Ascending aorta (tissue), 2 donors: ENCODE measurements at regions not wholly inside any gene's neighbourhood (a gene's known extent, or its start where the extent isn't known, plus 50 kb on each side); places are given as distances from the start of the nearest gene placed in this dataset.

Source experiments
- DNase-seq, 2 donors: peaks; one replicate each; pipeline ENCODE4 v3.0.0-alpha.2; 2019; ENCODE audit warnings: low spot score in 2 of 2
- H3K27ac ChIP-seq, 2 donors: fragments of 200-600 bp; sonication (generic); one replicate each; pipeline ENCODE4 v1.5.1; 2016 to 2017; ENCODE audit warnings: mild to moderate bottlenecking in 1 of 2
- H3K27me3 ChIP-seq: fragments of 200-600 bp; sonication (generic); one replicate; pipeline ENCODE4 v1.5.1; 2017
- H3K36me3 ChIP-seq, 2 donors: fragments of 200-600 bp; sonication (generic); one replicate each; pipeline ENCODE4 v1.5.1; 2016
- H3K4me1 ChIP-seq, 2 donors: fragments of 200-600 bp; sonication (generic); one replicate each; pipeline ENCODE4 v1.5.1; 2016 to 2017; ENCODE audit warnings: mild to moderate bottlenecking in 1 of 2
- H3K4me3 ChIP-seq, 2 donors: fragments of 200-600 bp; sonication (generic); one replicate each; pipeline ENCODE4 v1.5.1; 2016 to 2017; ENCODE audit warnings: mild to moderate bottlenecking in 1 of 2
- H3K9me3 ChIP-seq, 2 donors: fragments of 200-600 bp; sonication (generic); one replicate each; pipeline ENCODE4 v1.5.1; 2016
- intact Hi-C: fragments of 100-400 bp; cut with DNase I; formaldehyde crosslinking; loops from one replicate; pipeline ENCODE4 v1.15.1; 2023
- TF ChIP-seq, protein P1 (sequence below), 3 experiments: fragments of 200-600 bp in 2 of 3; fragments of 450-650 bp in 1 of 3; sonication (generic) in 2 of 3; IDR thresholded peaks; one replicate each; pipeline ENCODE4 v1.5.1; 2016 to 2019; ENCODE audit warnings: antibody characterized with exemption in 3 of 3, mild to moderate bottlenecking in 1 of 3, moderate library complexity in 1 of 3

DNA sequence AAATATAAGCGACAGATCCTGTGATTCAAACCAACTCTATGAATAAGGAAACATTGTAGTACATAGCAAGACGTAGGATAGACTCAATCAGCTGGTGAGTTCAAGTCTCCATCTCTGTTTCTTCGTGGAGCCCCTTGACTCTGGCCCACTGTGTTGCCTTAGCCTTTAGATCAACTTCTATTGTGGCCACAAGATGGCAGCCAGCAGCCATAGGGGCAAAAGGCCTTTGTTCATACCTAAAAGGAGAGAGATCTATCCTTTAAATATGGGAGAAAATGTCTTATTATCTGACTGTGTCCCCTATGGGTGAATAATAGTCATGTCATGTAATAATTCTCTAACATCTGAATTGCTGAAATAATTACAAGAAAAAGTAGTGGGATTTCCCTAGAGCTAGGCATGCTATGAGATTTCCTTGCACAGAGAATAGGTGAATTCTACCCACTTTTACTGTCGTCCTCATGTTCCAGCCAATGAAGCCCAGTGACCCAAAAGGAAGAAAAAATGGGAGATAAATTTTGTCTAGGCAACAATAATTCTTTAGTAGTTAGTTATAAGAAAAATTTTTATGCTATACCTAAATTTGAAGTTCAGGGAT, 129.4 kb downstream of the PCDH20 start:
- intact Hi-C loops = no loop called here
- TF ChIP-seq, protein P1, sequence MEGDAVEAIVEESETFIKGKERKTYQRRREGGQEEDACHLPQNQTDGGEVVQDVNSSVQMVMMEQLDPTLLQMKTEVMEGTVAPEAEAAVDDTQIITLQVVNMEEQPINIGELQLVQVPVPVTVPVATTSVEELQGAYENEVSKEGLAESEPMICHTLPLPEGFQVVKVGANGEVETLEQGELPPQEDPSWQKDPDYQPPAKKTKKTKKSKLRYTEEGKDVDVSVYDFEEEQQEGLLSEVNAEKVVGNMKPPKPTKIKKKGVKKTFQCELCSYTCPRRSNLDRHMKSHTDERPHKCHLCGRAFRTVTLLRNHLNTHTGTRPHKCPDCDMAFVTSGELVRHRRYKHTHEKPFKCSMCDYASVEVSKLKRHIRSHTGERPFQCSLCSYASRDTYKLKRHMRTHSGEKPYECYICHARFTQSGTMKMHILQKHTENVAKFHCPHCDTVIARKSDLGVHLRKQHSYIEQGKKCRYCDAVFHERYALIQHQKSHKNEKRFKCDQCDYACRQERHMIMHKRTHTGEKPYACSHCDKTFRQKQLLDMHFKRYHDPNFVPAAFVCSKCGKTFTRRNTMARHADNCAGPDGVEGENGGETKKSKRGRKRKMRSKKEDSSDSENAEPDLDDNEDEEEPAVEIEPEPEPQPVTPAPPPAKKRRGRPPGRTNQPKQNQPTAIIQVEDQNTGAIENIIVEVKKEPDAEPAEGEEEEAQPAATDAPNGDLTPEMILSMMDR (IDR thresholded peaks at IDR 0.05) = no peak
- DNase-seq = no peak

DNA sequence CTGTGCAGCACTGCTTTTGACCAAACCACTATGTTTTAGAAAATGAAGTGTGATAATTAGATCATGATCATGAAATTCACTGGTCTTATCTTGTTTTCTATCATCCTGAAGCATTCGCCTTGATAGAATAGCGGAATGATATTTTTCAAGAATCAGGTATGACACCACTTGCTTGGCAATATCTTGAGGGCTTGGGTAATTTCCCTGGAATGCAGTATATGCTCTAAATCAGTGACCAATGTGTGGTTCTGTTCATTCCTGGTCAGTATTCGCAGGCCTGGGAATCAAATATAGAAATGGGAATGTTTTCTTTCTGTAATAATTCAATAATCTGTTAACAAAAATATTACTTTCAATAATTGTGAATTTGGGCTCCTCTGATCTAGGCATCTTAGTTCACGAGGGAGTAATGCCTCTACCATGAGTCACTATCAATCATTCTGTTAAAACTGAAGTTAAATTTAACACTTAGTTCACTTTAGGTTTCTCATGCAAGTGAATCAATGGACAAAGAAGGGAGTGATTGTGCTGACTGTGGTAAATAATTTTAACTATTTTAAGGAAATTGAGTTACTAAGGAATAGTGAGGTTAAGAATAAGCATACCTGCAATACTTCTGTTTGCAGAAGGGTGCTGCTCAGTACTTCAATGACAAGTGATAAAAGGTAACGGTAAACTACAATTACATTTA, 137.9 kb downstream of the PCDH20 start:
- H3K27me3 ChIP-seq = no peaks in the 10 kb centered on the region

More for the DNA sequence above, 129.4 kb downstream of the PCDH20 start:
- Histone ChIP-seq H3K27ac (no peak overlapping the region), H3K4me3 (no peak overlapping the region), H3K36me3 (no peaks in the 10 kb centered on the region), H3K9me3 (no peaks in the 10 kb centered on the region), H3K27me3 (no peaks in the 10 kb centered on the region), H3K4me1 (no peaks in the 10 kb centered on the region)

GRCh38 chr13:61277088-61277487, 138.6 kb downstream of the PCDH20 start:
- intact Hi-C loops = no loop called here
- no peak for DNase-seq
- Histone ChIP-seq H3K4me1 (no peaks in the 10 kb centered on the region), H3K4me3 (no peak overlapping the region), H3K9me3 (peaks cover 0 to 4% of the 10 kb centered on the region in 2 donors), H3K27me3 (no peaks in the 10 kb centered on the region), H3K27ac (no peak overlapping the region), H3K36me3 (no peaks in the 10 kb centered on the region)
- TF ChIP-seq, protein P1 (IDR thresholded peaks at IDR 0.05) = no peak

More for the DNA sequence above, 137.9 kb downstream of the PCDH20 start:
- DNase-seq = no peak
- H3K4me3 ChIP-seq = no peak overlapping the region
- intact Hi-C loops = no loop called here
- H3K27ac ChIP-seq = no peak overlapping the region
- no peaks in the 10 kb centered on the region for H3K4me1 ChIP-seq
- H3K36me3 ChIP-seq = no peaks in the 10 kb centered on the region
- peaks cover 0 to 4% of the 10 kb centered on the region in 2 donors for H3K9me3 ChIP-seq
- TF ChIP-seq, protein P1 (IDR thresholded peaks at IDR 0.05) = no peak

GRCh38 chr13:61276401-61276800, 139.2 kb downstream of the PCDH20 start:
- DNase-seq = no peak
- Histone ChIP-seq H3K36me3 (no peaks in the 10 kb centered on the region), H3K4me1 (no peaks in the 10 kb centered on the region), H3K27ac (no peak overlapping the region), H3K27me3 (no peaks in the 10 kb centered on the region), H3K9me3 (peaks cover 0 to 4% of the 10 kb centered on the region in 2 donors), H3K4me3 (no peak overlapping the region)
- intact Hi-C loops = no loop called here
- TF ChIP-seq, protein P1 (IDR thresholded peaks at IDR 0.05) = no peak

GRCh38 chr13:61275736-61276135, 139.9 kb downstream of the PCDH20 start:
- DNase-seq = no peak

More at GRCh38 chr13:61275736-61276135, 139.9 kb downstream of the PCDH20 start:
- Histone ChIP-seq H3K27me3 (no peaks in the 10 kb centered on the region), H3K27ac (no peak overlapping the region), H3K4me1 (no peaks in the 10 kb centered on the region), H3K4me3 (no peak overlapping the region), H3K36me3 (no peaks in the 10 kb centered on the region), H3K9me3 (peaks cover 0 to 4% of the 10 kb centered on the region in 2 donors)
- intact Hi-C loops = no loop called here
- TF ChIP-seq, protein P1 (IDR thresholded peaks at IDR 0.05) = no peak
